K562 (cell line): ENCODE measurements at regions not wholly inside any gene's neighbourhood (a gene's known extent, or its start where the extent isn't known, plus 50 kb on each side); places are given as distances from the start of the nearest gene placed in this dataset.

Experiments
- HMG20A ChIP-seq: fragments of 450-650 bp; formaldehyde crosslinking; conservative IDR thresholded peaks from 2 replicates; pipeline ENCODE4 v1.4.0; 2020; ENCODE audit warnings: mild to moderate bottlenecking, mixed read lengths
- HNRNPH1 ChIP-seq: fragments of 200-400 bp; formaldehyde crosslinking; optimal IDR thresholded peaks from 2 replicates; pipeline ENCODE3; 2017; ENCODE audit warnings: low read depth, mild to moderate bottlenecking, low read length, moderate library complexity
- MTA3 ChIP-seq: fragments of 450-650 bp; formaldehyde crosslinking; IDR thresholded peaks from 2 replicates; pipeline ENCODE4 v1.6.1; 2017; ENCODE audit warnings: mild to moderate bottlenecking, borderline replicate concordance
- NFYB ChIP-seq: IDR thresholded peaks from 2 replicates; pipeline ENCODE4 v1.6.1; 2011; ENCODE audit warnings: mild to moderate bottlenecking, moderate library complexity; ENCODE audit not compliant: insufficient read length; ENCODE audit errors: extremely low read depth
- NONO ChIP-seq, 2 experiments: fragments of 200-400 bp in 1 of 2; fragments of 450-650 bp in 1 of 2; formaldehyde crosslinking in 1 of 2; IDR thresholded peaks; 2 replicates each; pipeline ENCODE4 v1.6.1; 2017; ENCODE audit warnings: low read depth in 2 of 2, mild to moderate bottlenecking in 2 of 2, moderate library complexity in 2 of 2, low read length in 1 of 2
- NR2C2 ChIP-seq, 2 experiments: fragments of 200-800 bp in 1 of 2; sonication (Bioruptor generic) in 1 of 2; sonication (generic) in 1 of 2; formaldehyde crosslinking in 1 of 2; IDR thresholded peaks; 2 replicates each; pipeline versions ENCODE4 v1.6.1 to v1.8.0; 2016 to 2022; ENCODE audit warnings: mild to moderate bottlenecking in 1 of 2, missing compliant biosample characterization in 1 of 2, missing genetic modification characterization in 1 of 2, missing genetic modification reagents in 1 of 2
- POLR2AphosphoS5 ChIP-seq: IDR thresholded peaks from 2 replicates; pipeline ENCODE4 v1.6.1; 2011; ENCODE audit warnings: mild to moderate bottlenecking, low read depth, low read length, moderate library complexity; ENCODE audit not compliant: control insufficient read depth, insufficient read depth
- TCF7L2 ChIP-seq: fragments of 150-350 bp; IDR thresholded peaks from 2 replicates; pipeline ENCODE4 v1.6.1; 2016; ENCODE audit warnings: low read depth, mild to moderate bottlenecking, low read length, moderate library complexity
- TOE1 ChIP-seq, 2 experiments: fragments of 450-650 bp in 1 of 2; sonication (generic) in 1 of 2; formaldehyde crosslinking in 1 of 2; IDR thresholded peaks; 2 replicates each; pipeline versions ENCODE4 v1.7.1 to v1.8.0; 2016 to 2022; ENCODE audit warnings: borderline replicate concordance in 2 of 2, mild to moderate bottlenecking in 2 of 2, antibody characterized with exemption in 1 of 2, inconsistent platforms in 1 of 2, low read depth in 1 of 2, missing genetic modification reagents in 1 of 2, moderate library complexity in 1 of 2
- TF ChIP-seq, protein P1 (sequence below): IDR thresholded peaks from 2 replicates; pipeline ENCODE4 v1.6.1; 2012; ENCODE audit warnings: low read depth, low read length, improper control_type of control experiment, borderline replicate concordance
- TF ChIP-seq, protein P2 (sequence below): sonication (generic); formaldehyde crosslinking; IDR thresholded peaks from 2 replicates; pipeline ENCODE4 v1.8.0; 2022; ENCODE audit warnings: missing genetic modification reagents, mild to moderate bottlenecking, moderate library complexity, borderline replicate concordance
- TF ChIP-seq, protein P3 (sequence below), 2 experiments: fragments of 450-650 bp in 1 of 2; IDR thresholded peaks; 2 replicates each; pipeline ENCODE4 v1.6.1; 2011 to 2017; ENCODE audit warnings: low read depth in 2 of 2, antibody characterized with exemption in 1 of 2, borderline replicate concordance in 1 of 2, low read length in 1 of 2, mild to moderate bottlenecking in 1 of 2, mixed read lengths in 1 of 2; ENCODE audit not compliant: control insufficient read depth in 1 of 2

DNA sequence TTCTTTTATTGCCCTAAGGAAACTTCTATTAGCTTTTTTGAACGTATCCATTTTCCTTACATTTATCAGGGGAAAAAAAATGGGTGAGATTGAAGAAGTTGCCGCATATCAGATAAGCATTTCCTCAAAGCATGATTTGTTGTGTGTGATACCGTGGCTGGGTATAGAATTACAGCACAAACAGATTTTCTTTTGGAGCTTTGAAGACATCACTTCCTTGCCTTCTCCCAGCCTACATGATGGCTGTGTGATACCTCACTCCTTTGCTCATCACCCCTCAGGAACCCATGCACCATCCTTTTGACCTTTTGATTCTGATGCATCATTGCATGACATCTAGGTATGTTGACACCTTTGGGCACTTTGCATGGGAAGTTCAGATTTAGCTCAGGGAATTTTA, 1155.3 kb downstream of the BRD1 start:
- no peak for TF ChIP-seq TCF7L2
- TF ChIP-seq, protein P1, sequence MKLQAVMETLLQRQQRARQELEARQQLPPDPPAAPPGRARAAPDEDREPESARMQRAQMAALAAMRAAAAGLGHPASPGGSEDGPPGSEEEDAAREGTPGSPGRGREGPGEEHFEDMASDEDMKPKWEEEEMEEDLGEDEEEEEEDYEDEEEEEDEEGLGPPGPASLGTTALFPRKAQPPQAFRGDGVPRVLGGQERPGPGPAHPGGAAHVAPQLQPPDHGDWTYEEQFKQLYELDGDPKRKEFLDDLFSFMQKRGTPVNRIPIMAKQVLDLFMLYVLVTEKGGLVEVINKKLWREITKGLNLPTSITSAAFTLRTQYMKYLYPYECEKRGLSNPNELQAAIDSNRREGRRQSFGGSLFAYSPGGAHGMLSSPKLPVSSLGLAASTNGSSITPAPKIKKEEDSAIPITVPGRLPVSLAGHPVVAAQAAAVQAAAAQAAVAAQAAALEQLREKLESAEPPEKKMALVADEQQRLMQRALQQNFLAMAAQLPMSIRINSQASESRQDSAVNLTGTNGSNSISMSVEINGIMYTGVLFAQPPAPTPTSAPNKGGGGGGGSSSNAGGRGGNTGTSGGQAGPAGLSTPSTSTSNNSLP, result no peak
- TF ChIP-seq, protein P2, sequence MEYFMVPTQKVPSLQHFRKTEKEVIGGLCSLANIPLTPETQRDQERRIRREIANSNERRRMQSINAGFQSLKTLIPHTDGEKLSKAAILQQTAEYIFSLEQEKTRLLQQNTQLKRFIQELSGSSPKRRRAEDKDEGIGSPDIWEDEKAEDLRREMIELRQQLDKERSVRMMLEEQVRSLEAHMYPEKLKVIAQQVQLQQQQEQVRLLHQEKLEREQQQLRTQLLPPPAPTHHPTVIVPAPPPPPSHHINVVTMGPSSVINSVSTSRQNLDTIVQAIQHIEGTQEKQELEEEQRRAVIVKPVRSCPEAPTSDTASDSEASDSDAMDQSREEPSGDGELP (CRISPR knock-in tag), result no peak
- TF ChIP-seq HNRNPH1, result no peak
- TF ChIP-seq POLR2AphosphoS5, result no peak
- no peak for TF ChIP-seq MTA3
- TF ChIP-seq NR2C2 (CRISPR knock-in tag; IDR thresholded peaks at IDR 0.05), result no peak
- TF ChIP-seq NR2C2 (tag; IDR thresholded peaks at IDR 0.05), result no peak
- no peak for TF ChIP-seq TOE1 (IDR thresholded peaks at IDR 0.05; ENCODE audit: borderline replicate concordance)
- TF ChIP-seq TOE1 (CRISPR knock-in tag; IDR thresholded peaks at IDR 0.05; ENCODE audit: borderline replicate concordance, low read depth), result no peak
- no peak for TF ChIP-seq HMG20A (CRISPR knock-in tag)
- TF ChIP-seq, protein P3, sequence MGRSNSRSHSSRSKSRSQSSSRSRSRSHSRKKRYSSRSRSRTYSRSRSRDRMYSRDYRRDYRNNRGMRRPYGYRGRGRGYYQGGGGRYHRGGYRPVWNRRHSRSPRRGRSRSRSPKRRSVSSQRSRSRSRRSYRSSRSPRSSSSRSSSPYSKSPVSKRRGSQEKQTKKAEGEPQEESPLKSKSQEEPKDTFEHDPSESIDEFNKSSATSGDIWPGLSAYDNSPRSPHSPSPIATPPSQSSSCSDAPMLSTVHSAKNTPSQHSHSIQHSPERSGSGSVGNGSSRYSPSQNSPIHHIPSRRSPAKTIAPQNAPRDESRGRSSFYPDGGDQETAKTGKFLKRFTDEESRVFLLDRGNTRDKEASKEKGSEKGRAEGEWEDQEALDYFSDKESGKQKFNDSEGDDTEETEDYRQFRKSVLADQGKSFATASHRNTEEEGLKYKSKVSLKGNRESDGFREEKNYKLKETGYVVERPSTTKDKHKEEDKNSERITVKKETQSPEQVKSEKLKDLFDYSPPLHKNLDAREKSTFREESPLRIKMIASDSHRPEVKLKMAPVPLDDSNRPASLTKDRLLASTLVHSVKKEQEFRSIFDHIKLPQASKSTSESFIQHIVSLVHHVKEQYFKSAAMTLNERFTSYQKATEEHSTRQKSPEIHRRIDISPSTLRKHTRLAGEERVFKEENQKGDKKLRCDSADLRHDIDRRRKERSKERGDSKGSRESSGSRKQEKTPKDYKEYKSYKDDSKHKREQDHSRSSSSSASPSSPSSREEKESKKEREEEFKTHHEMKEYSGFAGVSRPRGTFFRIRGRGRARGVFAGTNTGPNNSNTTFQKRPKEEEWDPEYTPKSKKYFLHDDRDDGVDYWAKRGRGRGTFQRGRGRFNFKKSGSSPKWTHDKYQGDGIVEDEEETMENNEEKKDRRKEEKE (IDR thresholded peaks at IDR 0.05; ENCODE audit: borderline replicate concordance in 1 of 2, control insufficient read depth in 1 of 2, low read depth in 2 of 2, low read length in 1 of 2), result no peak
- TF ChIP-seq NONO (IDR thresholded peaks at IDR 0.05; ENCODE audit: low read depth in 2 of 2, low read length in 1 of 2), result no peak
- TF ChIP-seq NFYB, result no peak
